GM12892 (cell line): ENCODE measurements at regions not wholly inside any gene's neighbourhood (a gene's known extent, or its start where the extent isn't known, plus 50 kb on each side); places are given as distances from the start of the nearest gene placed in this dataset.

Experiments used
- DNase-seq: peaks from one replicate; pipeline ENCODE4 v3.0.0; 2011; ENCODE audit not compliant: insufficient read length
- FAIRE-seq: peaks from 2 replicates; lab custom pipeline; 2011; peaks lifted over from hg19 to GRCh38; lab: Jason Lieb, UNC
- POLR2A ChIP-seq: IDR thresholded peaks from 2 replicates; pipeline ENCODE4 v1.6.1; 2011; ENCODE audit warnings: low read depth, low read length, control low read depth
- POLR2AphosphoS5 ChIP-seq: IDR thresholded peaks from 2 replicates; pipeline ENCODE4 v1.6.1; 2011; ENCODE audit warnings: low read depth, low read length, control low read depth
- TAF1 ChIP-seq: IDR thresholded peaks from 2 replicates; pipeline ENCODE4 v1.6.1; 2011; ENCODE audit warnings: low read depth, mild to moderate bottlenecking, control low read depth, low read length, borderline replicate concordance

DNA sequence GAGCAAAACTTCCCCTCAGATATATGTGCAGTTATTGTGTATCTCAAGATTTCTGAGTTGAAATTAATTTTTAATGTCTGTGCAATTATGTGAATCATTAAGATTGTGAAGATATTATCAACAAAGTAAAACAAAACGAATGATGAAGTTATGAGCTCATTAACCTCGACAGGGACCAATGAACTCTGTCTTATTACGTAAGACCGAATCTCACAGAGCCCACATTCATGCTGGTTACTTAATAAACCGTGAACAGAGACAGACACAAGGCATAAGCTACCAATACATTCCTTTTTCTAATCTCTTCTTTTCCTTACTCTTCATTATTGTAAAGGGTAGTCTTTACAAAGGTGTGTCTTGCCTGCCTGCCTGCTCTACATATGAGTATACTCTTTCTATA, 568.7 kb downstream of the RPS29 start:
- DNase-seq, result no peak
- FAIRE-seq, result no peak
- no peak for TF ChIP-seq POLR2AphosphoS5

DNA sequence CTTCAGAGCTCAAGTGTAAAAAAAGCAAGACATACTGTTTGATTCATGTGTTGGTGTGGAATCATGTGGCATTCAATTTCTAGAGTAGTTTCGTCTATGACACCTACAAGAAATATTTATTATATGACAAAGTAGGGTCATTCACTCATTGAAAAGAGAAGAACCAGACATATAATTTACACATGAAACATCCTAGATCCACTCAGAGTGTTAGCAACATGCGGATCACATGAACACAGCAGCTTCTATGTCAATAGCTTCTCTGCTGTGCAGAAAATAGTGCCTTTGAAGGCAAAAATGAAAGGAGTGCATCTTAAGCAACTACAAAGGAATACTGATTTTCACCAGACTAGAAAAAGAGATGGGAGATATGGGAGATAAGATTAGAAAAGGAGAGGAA, 569.8 kb downstream of the RPS29 start:
- DNase-seq (no peak), FAIRE-seq (no peak)
- TF ChIP-seq TAF1, result no peak
- no peak for TF ChIP-seq POLR2A
- TF ChIP-seq POLR2AphosphoS5, result no peak

DNA sequence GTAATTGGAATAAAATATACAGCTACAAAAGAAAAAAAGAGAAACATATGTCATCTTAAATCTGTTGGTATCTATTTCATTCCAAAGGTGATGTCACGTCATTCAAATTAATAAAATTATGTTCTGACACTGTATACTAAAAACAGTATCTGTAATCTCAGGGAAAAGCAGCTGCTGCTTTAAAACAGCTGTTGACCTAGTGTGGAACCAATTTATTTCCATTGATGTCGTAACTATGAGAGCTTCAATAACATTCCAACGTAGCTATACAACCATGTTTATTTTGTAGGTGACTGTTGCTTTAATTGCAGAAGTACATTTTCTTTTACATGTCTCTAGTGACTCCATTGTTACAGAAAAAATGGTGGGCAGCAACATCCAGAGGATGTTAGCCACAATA, 571.7 kb downstream of the RPS29 start:
- DNase-seq (no peak), FAIRE-seq (no peak)
- TF ChIP-seq TAF1 (no peak), POLR2AphosphoS5 (no peak), POLR2A (no peak)

DNA sequence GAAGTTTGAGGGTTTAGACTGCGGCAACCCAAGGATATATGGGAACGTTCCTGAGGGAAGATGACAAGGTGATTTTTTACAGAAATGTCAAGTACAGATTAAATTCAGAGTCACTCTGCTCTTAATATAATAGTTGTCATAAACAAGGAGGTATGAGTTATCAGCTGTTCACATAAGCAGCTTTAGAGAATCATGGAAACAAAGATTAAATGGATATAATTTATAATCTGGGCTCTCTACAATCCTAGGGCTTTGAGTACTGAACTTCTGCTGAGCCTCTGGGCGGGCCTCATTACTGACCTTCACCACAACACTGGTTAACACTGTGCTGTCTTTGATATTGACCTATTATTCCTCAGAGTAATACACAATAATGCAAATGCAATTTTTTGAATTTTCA, 577.8 kb downstream of the RPS29 start:
- FAIRE-seq, result no peak

DNA sequence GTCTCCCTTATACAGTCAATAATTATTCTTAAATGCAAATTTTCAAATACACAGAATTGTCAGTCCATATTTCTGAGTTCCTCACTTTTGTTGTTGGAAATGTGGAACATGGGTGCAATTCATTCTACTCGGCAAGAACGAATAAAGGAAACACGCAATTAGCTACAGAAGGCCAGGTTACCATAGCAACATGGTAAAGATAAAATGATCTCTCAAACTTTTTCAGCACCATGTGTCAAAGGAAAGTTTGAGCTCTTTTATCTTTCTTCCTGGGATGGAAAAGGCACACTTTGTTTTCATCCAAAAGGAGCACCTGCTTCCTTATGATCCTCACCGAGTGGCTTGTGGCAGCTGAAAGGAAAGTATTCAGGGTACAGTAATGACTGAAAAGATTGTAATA, 595.0 kb downstream of the RPS29 start:
- DNase-seq (no peak), FAIRE-seq (no peak)
- TF ChIP-seq POLR2AphosphoS5 (no peak), TAF1 (no peak), POLR2A (no peak)

More for the DNA sequence above, 577.8 kb downstream of the RPS29 start:
- TF ChIP-seq TAF1, result no peak
- no peak for TF ChIP-seq POLR2AphosphoS5
- no peak for TF ChIP-seq POLR2A
- DNase-seq, result no peak

DNA sequence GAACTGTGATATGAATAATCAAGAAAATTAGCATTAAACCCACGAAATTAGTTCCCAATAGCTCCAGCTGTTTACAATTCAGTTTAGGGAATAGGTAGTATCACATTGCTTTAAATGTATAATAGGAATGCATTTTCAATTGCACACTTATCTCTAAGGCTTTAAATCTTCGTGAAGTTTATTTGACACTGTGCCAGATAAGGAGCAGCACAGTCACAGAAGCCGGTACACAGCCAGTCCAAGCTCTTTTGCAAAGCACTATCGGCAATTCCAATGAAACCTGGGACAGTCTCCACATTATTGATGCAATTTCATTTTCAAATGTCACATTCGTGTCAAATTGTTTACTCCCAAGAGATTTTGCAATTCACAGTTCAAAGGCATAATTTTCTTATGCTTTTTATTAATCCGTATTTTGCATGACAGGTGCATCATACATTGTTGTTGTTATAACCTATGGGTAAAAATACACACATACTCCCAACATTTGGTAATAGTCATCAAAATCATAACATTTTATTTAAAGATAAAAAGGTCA, 602.8 kb downstream of the RPS29 start:
- no peak for FAIRE-seq
- TF ChIP-seq POLR2AphosphoS5 (no peak), TAF1 (no peak), POLR2A (no peak)

GRCh38 chr14:48974994-48975393, 611.2 kb downstream of the RPS29 start:
- DNase-seq (no peak), FAIRE-seq (no peak)
- TF ChIP-seq TAF1 (no peak), POLR2AphosphoS5 (no peak), POLR2A (no peak)

More for the DNA sequence above, 602.8 kb downstream of the RPS29 start:
- no peak for DNase-seq

- DNase-seq (no peak), FAIRE-seq (no peak)
- no peak for TF ChIP-seq TAF1
- TF ChIP-seq POLR2A, result no peak
- TF ChIP-seq POLR2AphosphoS5, result no peak
These were observed 613.0 kb downstream of the RPS29 start for GRCh38 chr14:48973151-48973550.

GRCh38 chr14:48970943-48971342, 615.2 kb downstream of the RPS29 start:
- DNase-seq, result no peak

GRCh38 chr14:48967419-48967818, 618.8 kb downstream of the RPS29 start:
- no peak for FAIRE-seq
- DNase-seq, result no peak
- no peak for TF ChIP-seq POLR2AphosphoS5
- TF ChIP-seq TAF1, result no peak
- no peak for TF ChIP-seq POLR2A

More at GRCh38 chr14:48970943-48971342, 615.2 kb downstream of the RPS29 start:
- TF ChIP-seq TAF1, result no peak
- no peak for TF ChIP-seq POLR2A
- no peak for TF ChIP-seq POLR2AphosphoS5
- FAIRE-seq, result no peak

GRCh38 chr14:48963231-48963790, 622.9 kb downstream of the RPS29 start:
- DNase-seq (no peak), FAIRE-seq (no peak)
- TF ChIP-seq POLR2A (no peak), TAF1 (no peak), POLR2AphosphoS5 (no peak)

- TF ChIP-seq POLR2A (no peak), TAF1 (no peak), POLR2AphosphoS5 (no peak)
- no peak for DNase-seq
- no peak for FAIRE-seq
These were observed 628.7 kb downstream of the RPS29 start for GRCh38 chr14:48957486-48957885.
